NK-92 treated with Interleukin-12 subunit alpha and Interleukin-12 subunit beta, amount 100 ng/mL, for 24 hours (cell line): ENCODE measurements at regions not wholly inside any gene's neighbourhood (a gene's known extent, or its start where the extent isn't known, plus 50 kb on each side); places are given as distances from the start of the nearest gene placed in this dataset.

Experiments
- DNase-seq: peaks from one replicate; lab custom pipeline; 2025; lab: John Stamatoyannopoulos, UW

DNA sequence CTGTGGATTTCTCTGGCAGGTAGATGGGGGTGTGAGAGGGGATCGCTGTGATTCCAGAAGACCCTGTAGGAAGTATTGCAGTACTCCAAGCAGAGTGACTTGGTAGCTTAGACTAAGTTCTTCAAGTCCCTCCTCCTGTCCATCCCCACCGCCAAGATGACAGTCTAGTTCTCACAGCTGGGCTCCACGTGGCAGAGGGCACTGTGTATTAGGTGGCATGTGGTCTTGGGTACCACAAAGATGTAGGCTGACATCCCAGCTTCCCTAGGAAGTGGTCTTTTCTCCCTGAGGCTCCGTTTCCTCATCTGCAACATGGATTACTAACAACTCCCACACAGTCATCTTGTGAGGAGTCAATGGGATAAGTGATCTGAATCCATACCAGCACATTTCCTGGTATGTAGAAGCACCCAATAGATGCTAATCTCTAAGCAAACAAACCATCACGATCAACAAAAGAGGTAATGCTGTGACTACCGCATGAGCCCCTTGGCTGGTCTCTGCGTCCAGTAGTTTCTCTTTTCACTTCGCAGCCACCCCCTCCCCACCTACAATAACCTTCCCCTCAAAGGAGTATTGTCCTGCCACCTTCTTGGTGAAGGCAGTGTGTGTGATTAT lies 349.1 kb upstream of the EEF2KMT start:
- no peak for DNase-seq

DNA sequence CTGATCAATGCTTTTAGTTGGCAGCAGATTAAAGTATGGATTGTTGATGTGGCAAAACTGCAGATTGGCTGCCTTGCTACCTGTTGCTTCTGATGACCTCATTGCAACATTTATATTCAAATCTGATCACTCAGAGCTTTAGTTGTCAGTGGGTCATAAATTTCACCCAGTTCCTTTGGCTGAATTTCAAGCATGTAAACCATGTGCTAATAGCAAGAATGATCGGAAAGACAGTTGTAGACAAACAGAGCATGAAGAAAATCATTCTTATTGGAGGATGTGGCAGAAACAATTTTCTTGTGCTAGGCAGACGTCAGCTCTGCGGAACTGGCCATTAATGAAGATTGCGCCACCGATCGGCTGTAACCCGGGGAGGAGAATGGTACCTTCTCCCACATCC lies 346.6 kb upstream of the EEF2KMT start:
- no peak for DNase-seq

DNA sequence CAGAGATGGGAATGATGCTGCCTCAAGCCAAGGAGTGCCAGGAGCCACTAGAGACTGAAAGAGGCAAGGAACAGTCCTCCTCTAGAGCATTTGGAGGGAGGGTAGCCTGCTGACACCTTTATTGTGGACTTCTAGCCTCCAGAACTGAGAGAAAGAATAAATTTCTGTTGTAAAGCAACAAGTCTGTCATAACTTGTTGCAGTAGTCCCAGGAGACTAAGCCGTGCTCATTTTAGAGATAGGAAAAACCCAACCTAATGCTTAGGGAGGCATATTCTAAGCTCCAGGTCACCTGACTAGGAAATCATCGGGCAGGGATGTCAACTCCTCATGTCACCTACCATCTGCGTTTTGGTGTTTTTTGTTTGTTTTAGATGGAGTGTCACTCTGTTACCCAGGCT lies 345.4 kb upstream of the EEF2KMT start:
- DNase-seq, result no peak

DNA sequence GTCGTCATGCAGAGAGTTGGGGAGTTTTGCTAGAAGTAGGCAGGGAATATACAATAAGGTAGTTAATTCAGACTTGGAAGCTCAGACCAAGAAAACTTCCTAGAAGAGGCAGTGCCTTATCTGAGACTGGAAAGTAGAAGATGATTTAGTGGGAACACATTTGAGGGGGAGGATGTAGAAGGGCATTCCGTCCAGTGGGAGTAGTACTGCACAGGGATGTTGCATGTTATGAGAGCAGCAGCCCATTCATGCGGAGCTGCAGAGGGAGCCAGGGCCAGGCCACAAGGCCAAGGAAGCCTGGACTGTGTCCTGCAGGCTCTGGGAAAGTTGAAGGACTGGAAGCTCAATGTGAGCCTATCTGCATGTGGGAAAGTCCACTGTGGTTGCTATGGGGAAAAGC lies 344.5 kb upstream of the EEF2KMT start:
- no peak for DNase-seq

DNA sequence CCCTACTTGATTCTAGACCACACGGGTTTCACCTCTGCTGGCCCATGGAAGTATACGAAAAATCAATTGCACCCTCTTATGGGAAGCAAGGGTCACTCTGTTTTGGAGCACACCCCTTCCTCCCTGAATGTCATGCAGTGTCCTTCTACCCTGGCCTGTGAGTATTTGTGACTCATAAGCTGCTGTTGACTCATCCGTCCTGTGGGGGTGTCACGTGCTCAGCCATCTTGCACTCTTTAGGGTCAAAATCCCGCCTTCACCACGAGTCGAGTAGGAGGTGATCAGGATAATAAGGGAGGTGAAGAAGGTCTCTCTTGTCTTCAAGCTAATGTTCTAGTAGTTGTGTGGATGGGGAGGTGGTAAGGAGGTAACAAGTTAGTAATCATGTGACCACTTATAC lies 341.0 kb upstream of the EEF2KMT start:
- DNase-seq, result no peak

- DNase-seq, result no peak
Measured at GRCh38 chr16:5433587-5433986, 336.0 kb upstream of the EEF2KMT start.

GRCh38 chr16:5432166-5432565 lies 334.6 kb upstream of the EEF2KMT start:
- DNase-seq, result no peak

DNA sequence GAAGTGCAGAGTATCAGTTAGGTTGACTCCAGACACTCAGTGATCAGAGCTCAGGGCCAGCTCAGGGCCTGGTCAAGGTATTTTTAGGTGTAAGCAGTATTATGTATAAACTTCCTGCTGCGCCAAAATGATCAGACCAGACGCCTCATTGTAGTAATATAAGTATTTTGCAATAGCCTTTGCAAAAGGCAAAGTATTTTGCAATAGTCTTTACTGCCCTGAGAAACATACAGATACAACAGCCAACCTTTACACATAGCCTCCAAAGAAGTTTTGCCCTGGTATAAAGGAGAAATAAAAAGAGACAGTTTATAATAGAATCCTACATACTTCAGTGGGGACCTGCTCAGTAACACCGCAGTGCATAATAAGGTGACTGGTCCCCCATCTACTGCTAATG lies 333.0 kb upstream of the EEF2KMT start:
- DNase-seq, result no peak

GRCh38 chr16:5428932-5429331 lies 331.3 kb upstream of the EEF2KMT start:
- no peak for DNase-seq

DNA sequence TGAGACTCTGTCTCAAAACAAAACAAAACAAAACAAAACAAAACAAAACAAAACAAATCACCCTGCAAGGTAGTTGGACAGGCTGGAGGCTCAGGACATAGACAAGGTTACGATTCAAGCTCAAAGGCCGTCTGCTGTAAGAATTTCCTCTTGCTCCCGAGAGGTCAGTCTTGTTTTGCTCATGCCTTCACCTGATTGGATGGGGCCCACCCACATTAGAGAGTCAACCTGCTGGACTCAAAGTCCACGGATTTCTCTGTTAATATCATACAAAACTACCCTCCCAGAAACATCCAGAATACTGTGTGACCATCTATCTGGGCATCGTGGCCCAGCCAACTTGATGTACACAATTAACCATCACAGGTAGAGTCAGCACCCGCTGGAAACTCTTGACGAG lies 330.0 kb upstream of the EEF2KMT start:
- DNase-seq, result no peak

- no peak for DNase-seq
Measured at GRCh38 chr16:5422643-5423496, 325.3 kb upstream of the EEF2KMT start.

DNA sequence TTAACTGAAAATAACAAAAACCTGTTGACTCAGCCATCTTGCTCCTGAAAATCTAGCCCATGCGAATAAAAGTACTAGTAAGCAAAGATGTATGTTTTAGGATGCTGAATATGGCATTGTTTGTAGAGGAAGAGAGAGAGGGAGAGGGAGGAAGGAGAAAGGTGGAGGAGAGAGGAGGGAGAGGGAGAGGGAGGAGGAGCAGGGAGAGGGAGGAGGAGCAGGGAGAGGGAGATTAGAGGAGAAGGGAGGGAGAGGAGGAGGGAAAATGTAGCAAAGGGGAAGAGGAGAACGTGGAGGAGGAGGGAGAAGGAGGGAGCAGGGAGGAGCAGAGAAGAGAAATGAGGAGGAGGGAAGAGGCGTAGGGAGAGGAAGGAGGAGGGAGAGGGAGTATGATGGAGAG lies 324.5 kb upstream of the EEF2KMT start:
- no peak for DNase-seq

GRCh38 chr16:5416013-5416412 lies 318.4 kb upstream of the EEF2KMT start:
- no peak for DNase-seq

DNA sequence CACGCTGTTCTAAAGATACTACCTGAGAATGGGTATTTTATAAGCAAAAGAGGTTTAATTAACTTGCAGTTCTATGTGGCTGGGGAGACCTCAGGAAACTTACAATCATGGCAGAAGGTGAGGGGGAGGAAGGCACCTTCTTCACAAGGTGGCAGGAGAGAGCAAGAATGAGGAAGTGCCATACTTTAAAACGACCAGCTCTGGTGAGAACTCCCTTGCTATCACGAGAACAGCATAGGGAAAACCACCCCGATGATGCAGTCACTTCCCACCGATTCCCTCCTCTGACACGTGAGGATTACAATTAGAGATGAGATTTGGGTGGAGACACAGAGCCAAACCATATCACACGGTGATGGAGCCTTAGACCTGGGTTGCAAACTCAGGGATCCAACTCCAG lies 317.5 kb upstream of the EEF2KMT start:
- DNase-seq, result no peak

DNA sequence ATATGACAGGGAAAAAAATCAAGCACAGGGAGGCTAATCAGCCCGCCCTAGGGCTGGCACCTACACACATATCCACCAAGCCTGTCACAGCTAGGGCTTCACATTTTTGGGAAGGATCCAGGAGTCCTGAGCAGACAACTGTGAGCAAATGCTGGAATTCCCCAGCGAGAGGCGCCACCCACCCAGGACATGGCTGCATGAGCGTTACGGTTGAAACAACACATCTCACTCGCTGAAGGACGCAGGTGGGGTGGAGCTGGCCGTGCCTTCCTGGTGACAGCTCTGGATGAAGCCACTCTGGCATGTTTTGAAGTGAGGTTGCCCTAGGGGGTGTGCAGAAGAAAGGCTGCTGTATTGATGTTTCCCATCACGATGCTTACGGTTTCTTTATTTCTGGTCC lies 315.1 kb upstream of the EEF2KMT start:
- no peak for DNase-seq

DNA sequence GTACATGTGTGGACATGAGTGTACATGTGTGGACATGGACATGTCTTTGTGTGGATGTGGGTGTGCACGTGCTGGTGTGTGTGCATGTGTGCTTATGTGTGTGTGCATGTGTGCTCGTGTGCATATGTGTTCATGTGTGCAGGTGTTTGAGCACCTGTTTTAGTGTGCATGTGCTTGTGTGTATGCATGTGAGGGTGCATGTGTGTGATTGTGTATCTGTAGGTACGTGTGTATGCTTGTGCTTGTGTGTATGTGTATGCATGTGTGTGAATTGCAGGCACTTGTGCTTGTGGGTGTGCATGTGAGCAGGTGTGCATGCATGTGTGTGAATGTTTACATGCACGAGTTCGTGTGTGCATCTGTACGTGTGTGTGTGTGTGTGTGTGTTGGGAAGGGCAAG lies 300.6 kb upstream of the EEF2KMT start:
- DNase-seq, result no peak

GRCh38 chr16:5396880-5397279 lies 299.3 kb upstream of the EEF2KMT start:
- DNase-seq, result no peak

GRCh38 chr16:5393070-5393469 lies 295.5 kb upstream of the EEF2KMT start:
- DNase-seq, result no peak

DNA sequence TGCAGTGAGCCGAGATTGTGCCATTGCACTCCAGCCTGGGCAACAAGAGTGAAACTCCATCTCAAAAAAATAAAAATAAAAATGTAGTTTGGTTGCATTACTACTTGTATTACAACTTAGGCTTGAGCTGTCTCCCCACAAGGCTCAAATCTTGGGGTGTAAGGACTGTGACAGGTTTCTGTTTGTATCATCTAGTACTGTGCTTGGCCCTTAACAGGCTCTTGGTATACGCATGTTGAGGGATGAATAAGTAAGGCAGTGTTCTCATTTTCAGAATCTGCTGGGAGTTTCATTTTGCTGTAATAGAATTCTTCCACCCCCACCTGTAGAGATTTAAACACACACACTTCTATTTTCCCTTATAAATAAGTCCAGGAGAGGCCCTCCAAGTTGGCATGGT lies 289.4 kb upstream of the EEF2KMT start:
- no peak for DNase-seq

- DNase-seq, result no peak
Measured at GRCh38 chr16:5385811-5386210, 288.2 kb upstream of the EEF2KMT start.

- no peak for DNase-seq
Measured at GRCh38 chr16:5385115-5385514, 287.5 kb upstream of the EEF2KMT start.

- no peak for DNase-seq
Measured at GRCh38 chr16:5383737-5384136, 286.1 kb upstream of the EEF2KMT start.

GRCh38 chr16:5382484-5382883 lies 284.9 kb upstream of the EEF2KMT start:
- no peak for DNase-seq

GRCh38 chr16:5381481-5381880 lies 283.9 kb upstream of the EEF2KMT start:
- DNase-seq, result no peak
